ENCODE measurements at regions not wholly inside any gene's neighbourhood (a gene's known extent, or its start where the extent isn't known, plus 50 kb on each side); places are given as distances from the start of the nearest gene placed in this dataset.

DNA sequence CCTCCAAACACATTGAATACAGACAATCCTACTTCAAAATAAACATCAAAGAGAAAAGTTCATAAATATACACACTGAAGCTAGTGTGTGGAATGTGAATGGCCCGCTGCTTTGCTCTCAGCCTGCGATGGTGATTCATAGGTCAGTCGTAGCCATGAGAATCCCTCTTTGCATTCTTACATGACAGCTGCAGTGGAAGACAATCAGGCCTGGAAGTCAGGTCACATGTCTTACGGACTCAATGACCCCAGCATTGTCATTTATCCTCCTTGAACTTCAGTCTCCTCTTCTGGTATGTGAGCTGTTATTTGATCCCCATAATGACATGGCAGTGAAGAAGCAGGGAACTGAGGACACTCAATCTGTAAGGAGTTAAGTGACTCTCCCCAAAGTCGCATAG lies 217.8 kb upstream of the EOMES start:
- H3K36me3 ChIP-seq (ENCODE audit: control insufficient read depth in 1 of 2, insufficient read depth in 2 of 2, low read length in 1 of 2), result no peaks in the 10 kb centered on the region
- DNase-seq, result no peak
- H3K9me3 ChIP-seq (ENCODE audit: control insufficient read depth, low read length), result peaks cover 2% of the 10 kb centered on the region
- H3K4me1 ChIP-seq (ENCODE audit: control insufficient read depth in 1 of 2, insufficient read depth in 2 of 2, low read length in 2 of 2), result no peaks in the 10 kb centered on the region
- no peaks in the 10 kb centered on the region for H3K27me3 ChIP-seq (ENCODE audit: control insufficient read depth in 1 of 2, insufficient read depth in 2 of 2, low read length in 1 of 2)
- no peak overlapping the region for H3K4me3 ChIP-seq (ENCODE audit: low read length in 2 of 2)
- ATAC-seq (ENCODE audit: low FRiP score), result no peak
- H3K27ac ChIP-seq (ENCODE audit: low read depth in 1 of 2, low read length in 2 of 2), result no peak overlapping the region
- WGBS, 2 donors, result 54 to 79% methylated on average over 5 of the region's 5 CpGs
- intact Hi-C loops (cut with DNase I), result no loop called here

DNA sequence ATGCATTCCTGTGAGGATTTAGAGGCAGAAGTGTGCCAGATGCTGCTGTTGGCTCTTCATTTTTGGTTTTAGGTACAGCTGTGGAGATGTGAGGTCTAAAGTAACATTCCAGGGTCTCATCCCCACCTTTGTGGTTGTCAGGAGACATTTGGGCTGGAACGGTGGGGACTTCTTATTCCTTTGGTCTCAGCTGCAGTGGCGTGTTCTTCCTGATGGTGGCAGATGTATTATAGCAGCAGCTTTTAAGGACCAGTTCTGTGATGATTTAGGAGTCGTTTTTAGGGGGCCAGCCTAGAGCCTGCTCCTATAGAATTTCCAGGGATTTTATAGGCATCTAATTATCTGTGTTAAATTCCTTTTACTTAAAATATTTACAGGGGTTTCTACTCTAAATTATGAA lies 221.0 kb upstream of the EOMES start:
- Histone ChIP-seq H3K4me3 (ENCODE audit: low read length in 2 of 2) (no peak overlapping the region), H3K4me1 (ENCODE audit: control insufficient read depth in 1 of 2, insufficient read depth in 2 of 2, low read length in 2 of 2) (no peaks in the 10 kb centered on the region), H3K27ac (ENCODE audit: low read depth in 1 of 2, low read length in 2 of 2) (no peak overlapping the region), H3K27me3 (ENCODE audit: control insufficient read depth in 1 of 2, insufficient read depth in 2 of 2, low read length in 1 of 2) (no peaks in the 10 kb centered on the region), H3K9me3 (ENCODE audit: control insufficient read depth, low read length) (peaks cover 2% of the 10 kb centered on the region), H3K36me3 (ENCODE audit: control insufficient read depth in 1 of 2, insufficient read depth in 2 of 2, low read length in 1 of 2) (no peaks in the 10 kb centered on the region)
- intact Hi-C loops (cut with DNase I), result no loop called here
- 10 to 15% methylated on average over 3 of the region's 3 CpGs for WGBS, 2 donors
- ATAC-seq (ENCODE audit: low FRiP score), result no peak
- no peak for DNase-seq

DNA sequence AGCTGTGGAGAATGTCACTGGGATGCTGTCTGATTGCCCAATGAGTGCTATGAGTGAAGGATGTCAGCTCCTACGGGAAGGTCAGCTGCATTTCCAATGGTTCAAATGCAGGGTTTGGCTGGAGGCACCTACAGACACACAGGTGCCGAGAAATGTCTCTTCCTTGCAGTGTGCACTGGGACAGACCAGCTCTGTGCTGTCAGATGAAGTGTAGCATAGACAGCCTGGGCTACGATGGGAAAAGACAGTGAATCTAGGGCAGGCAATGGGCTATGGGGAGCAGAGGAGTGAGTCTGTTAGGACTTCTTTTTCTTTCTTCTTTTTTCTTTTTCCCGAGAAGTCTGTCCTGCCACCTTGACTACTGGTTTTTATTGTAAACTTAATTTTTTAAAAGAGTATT lies 223.1 kb upstream of the EOMES start:
- Histone ChIP-seq H3K27me3 (ENCODE audit: control insufficient read depth in 1 of 2, insufficient read depth in 2 of 2, low read length in 1 of 2) (no peaks in the 10 kb centered on the region), H3K9me3 (ENCODE audit: control insufficient read depth, low read length) (no peaks in the 10 kb centered on the region), H3K4me3 (ENCODE audit: low read length in 2 of 2) (no peak overlapping the region), H3K36me3 (ENCODE audit: control insufficient read depth in 1 of 2, insufficient read depth in 2 of 2, low read length in 1 of 2) (no peaks in the 10 kb centered on the region), H3K27ac (ENCODE audit: low read depth in 1 of 2, low read length in 2 of 2) (no peak overlapping the region), H3K4me1 (ENCODE audit: control insufficient read depth in 1 of 2, insufficient read depth in 2 of 2, low read length in 2 of 2) (no peaks in the 10 kb centered on the region)
- ATAC-seq (ENCODE audit: low FRiP score) (no peak), DNase-seq (no peak)
- WGBS, 2 donors, result 93% methylated on average over 4 of the region's 4 CpGs
- intact Hi-C loops (cut with DNase I), result no loop called here

DNA sequence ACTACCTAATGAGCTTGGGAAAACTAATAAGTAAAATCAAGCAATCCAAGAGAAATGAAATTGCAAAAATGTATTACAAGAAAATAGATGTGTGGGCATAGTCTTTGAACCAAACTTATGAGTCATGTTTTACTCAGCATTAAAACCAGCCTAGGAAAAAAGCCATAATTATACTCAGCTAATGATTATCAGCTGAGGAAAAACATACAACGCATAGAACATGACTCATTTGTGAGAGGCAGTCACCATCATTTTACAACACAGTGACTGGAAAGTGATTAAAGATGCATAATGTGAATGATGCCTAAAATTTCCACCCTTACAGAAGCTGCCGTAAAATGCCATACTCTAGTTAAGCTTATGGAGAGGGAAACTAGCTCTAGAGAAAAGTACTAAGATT lies 238.0 kb upstream of the EOMES start:
- intact Hi-C loops (cut with DNase I), result no loop called here
- no peaks in the 10 kb centered on the region for H3K27me3 ChIP-seq (ENCODE audit: control insufficient read depth in 1 of 2, insufficient read depth in 2 of 2, low read length in 1 of 2)

DNA sequence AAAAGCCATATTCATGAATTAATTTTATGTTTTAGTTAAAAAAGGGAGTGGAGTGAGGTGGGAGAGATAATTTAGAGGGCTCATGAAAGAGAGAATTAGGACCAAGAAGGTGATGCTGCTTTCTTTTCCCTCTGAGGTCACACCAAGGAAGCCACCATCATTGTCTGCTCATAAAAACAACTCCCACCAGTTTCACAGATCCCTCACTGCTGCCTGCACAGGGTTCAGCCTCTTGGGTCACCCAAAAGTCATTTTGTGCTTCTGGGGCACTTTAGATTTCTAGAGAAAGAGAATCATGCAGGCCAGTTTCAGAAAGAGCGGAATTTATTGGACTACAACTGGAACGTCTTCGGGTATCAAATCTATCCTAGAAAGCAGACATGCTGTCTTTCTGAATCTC lies 241.4 kb upstream of the EOMES start:
- no peak for DNase-seq
- H3K4me3 ChIP-seq (ENCODE audit: low read length in 2 of 2), result no peak overlapping the region
- H3K36me3 ChIP-seq (ENCODE audit: control insufficient read depth in 1 of 2, insufficient read depth in 2 of 2, low read length in 1 of 2), result no peaks in the 10 kb centered on the region
- H3K27ac ChIP-seq (ENCODE audit: low read depth in 1 of 2, low read length in 2 of 2), result no peak overlapping the region
- intact Hi-C loops (cut with DNase I), result no loop called here
- no peaks in the 10 kb centered on the region for H3K27me3 ChIP-seq (ENCODE audit: control insufficient read depth in 1 of 2, insufficient read depth in 2 of 2, low read length in 1 of 2)
- no peaks in the 10 kb centered on the region for H3K9me3 ChIP-seq (ENCODE audit: control insufficient read depth, low read length)
- no peak for ATAC-seq (ENCODE audit: low FRiP score)
- WGBS, 2 donors, result 92% methylated on average over 3 of the region's 3 CpGs
- H3K4me1 ChIP-seq (ENCODE audit: control insufficient read depth in 1 of 2, insufficient read depth in 2 of 2, low read length in 2 of 2), result no peaks in the 10 kb centered on the region

More for the DNA sequence above, 238.0 kb upstream of the EOMES start:
- DNase-seq (no peak), ATAC-seq (ENCODE audit: low FRiP score) (no peak)
- no peaks in the 10 kb centered on the region for H3K36me3 ChIP-seq (ENCODE audit: control insufficient read depth in 1 of 2, insufficient read depth in 2 of 2, low read length in 1 of 2)
- WGBS, 2 donors, result 50 to 73% methylated on average over 2 of the region's 2 CpGs
- no peaks in the 10 kb centered on the region for H3K9me3 ChIP-seq (ENCODE audit: control insufficient read depth, low read length)
- H3K4me3 ChIP-seq (ENCODE audit: low read length in 2 of 2), result no peak overlapping the region
- no peaks in the 10 kb centered on the region for H3K4me1 ChIP-seq (ENCODE audit: control insufficient read depth in 1 of 2, insufficient read depth in 2 of 2, low read length in 2 of 2)
- no peak overlapping the region for H3K27ac ChIP-seq (ENCODE audit: low read depth in 1 of 2, low read length in 2 of 2)

DNA sequence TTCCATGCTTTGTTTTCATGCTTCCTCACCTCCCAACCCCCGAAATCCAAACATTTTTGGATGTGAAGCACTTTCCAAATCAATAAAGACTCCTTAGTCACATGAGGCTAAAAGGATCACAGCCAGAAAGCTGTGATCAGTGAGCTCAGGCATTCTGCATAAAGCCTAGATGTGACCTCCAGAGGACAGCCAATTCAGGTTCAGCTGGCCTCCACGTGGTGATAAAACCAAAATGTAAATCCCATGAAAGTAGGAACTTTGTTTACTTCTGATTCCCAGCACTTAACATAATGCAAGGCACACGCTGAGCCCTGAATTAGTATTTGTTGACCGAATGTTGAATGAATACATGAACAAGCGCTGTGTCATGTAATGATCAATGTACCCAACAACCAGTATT lies 249.5 kb upstream of the EOMES start:
- DNase-seq, result no peak
- H3K27ac ChIP-seq (ENCODE audit: low read depth in 1 of 2, low read length in 2 of 2), result no peak overlapping the region
- intact Hi-C loops (cut with DNase I), result no loop called here
- no peak for ATAC-seq (ENCODE audit: low FRiP score)
- 68% methylated on average over 5 of the region's 5 CpGs for WGBS, 2 donors
- H3K4me3 ChIP-seq (ENCODE audit: low read length in 2 of 2), result no peak overlapping the region
- H3K4me1 ChIP-seq (ENCODE audit: control insufficient read depth in 1 of 2, insufficient read depth in 2 of 2, low read length in 2 of 2), result no peaks in the 10 kb centered on the region
- H3K9me3 ChIP-seq (ENCODE audit: control insufficient read depth, low read length), result no peaks in the 10 kb centered on the region
- no peaks in the 10 kb centered on the region for H3K27me3 ChIP-seq (ENCODE audit: control insufficient read depth in 1 of 2, insufficient read depth in 2 of 2, low read length in 1 of 2)
- no peaks in the 10 kb centered on the region for H3K36me3 ChIP-seq (ENCODE audit: control insufficient read depth in 1 of 2, insufficient read depth in 2 of 2, low read length in 1 of 2)

DNA sequence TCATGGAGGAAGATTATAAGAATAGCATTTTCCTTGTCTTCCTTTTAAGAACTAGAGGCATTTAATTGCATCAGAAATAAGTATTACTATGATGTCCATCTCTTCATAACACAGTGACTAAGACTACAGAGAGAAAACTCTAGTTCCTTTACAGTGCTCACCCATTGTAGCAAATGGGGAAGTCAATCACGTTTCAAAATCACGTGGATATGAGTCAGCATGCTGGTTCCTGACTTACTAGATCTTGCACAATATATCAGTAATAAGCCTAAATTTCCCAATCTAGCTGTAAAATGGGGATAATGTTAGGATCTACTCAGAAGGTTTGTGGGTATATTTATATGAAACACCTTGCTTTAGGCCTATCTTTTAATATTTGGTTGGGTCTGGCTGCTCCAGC lies 254.8 kb upstream of the EOMES start:
- Histone ChIP-seq H3K4me3 (ENCODE audit: low read length in 2 of 2) (no peak overlapping the region), H3K27ac (ENCODE audit: low read depth in 1 of 2, low read length in 2 of 2) (no peak overlapping the region), H3K27me3 (ENCODE audit: control insufficient read depth in 1 of 2, insufficient read depth in 2 of 2, low read length in 1 of 2) (no peaks in the 10 kb centered on the region), H3K4me1 (ENCODE audit: control insufficient read depth in 1 of 2, insufficient read depth in 2 of 2, low read length in 2 of 2) (no peaks in the 10 kb centered on the region), H3K36me3 (ENCODE audit: control insufficient read depth in 1 of 2, insufficient read depth in 2 of 2, low read length in 1 of 2) (no peaks in the 10 kb centered on the region), H3K9me3 (ENCODE audit: control insufficient read depth, low read length) (peaks cover 1% of the 10 kb centered on the region)
- DNase-seq (no peak), ATAC-seq (ENCODE audit: low FRiP score) (no peak)
- intact Hi-C loops (cut with DNase I), result no loop called here
- 70 to 76% methylated on average over 2 of the region's 2 CpGs for WGBS, 2 donors

DNA sequence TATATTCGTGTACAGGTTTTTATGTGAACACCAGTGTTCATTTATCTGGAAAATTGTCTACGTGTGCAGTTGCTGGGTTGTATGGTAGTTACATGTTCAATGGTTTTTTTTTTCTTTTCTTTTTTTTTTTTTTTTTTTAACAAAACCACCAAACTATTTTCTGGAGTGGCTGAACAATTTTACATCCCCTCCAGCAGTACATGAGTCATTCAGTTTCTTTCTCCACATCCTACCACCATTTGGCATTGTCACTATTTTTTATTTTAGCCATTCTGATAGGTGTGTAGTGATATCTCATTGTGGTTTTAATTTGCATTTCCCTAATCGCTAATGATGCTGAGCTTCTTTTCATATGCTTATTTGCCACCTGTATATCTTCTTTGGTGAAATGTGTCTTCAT lies 256.3 kb upstream of the EOMES start:
- no peaks in the 10 kb centered on the region for H3K36me3 ChIP-seq (ENCODE audit: control insufficient read depth in 1 of 2, insufficient read depth in 2 of 2, low read length in 1 of 2)
- H3K4me3 ChIP-seq (ENCODE audit: low read length in 2 of 2), result no peak overlapping the region
- DNase-seq (no peak), ATAC-seq (ENCODE audit: low FRiP score) (no peak)
- H3K27me3 ChIP-seq (ENCODE audit: control insufficient read depth in 1 of 2, insufficient read depth in 2 of 2, low read length in 1 of 2), result no peaks in the 10 kb centered on the region
- no peak overlapping the region for H3K27ac ChIP-seq (ENCODE audit: low read depth in 1 of 2, low read length in 2 of 2)
- H3K4me1 ChIP-seq (ENCODE audit: control insufficient read depth in 1 of 2, insufficient read depth in 2 of 2, low read length in 2 of 2), result no peaks in the 10 kb centered on the region
- WGBS, 2 donors, result 83 to 88% methylated on average over 3 of the region's 3 CpGs
- intact Hi-C loops (cut with DNase I), result no loop called here
- H3K9me3 ChIP-seq (ENCODE audit: control insufficient read depth, low read length), result peaks cover 1% of the 10 kb centered on the region

DNA sequence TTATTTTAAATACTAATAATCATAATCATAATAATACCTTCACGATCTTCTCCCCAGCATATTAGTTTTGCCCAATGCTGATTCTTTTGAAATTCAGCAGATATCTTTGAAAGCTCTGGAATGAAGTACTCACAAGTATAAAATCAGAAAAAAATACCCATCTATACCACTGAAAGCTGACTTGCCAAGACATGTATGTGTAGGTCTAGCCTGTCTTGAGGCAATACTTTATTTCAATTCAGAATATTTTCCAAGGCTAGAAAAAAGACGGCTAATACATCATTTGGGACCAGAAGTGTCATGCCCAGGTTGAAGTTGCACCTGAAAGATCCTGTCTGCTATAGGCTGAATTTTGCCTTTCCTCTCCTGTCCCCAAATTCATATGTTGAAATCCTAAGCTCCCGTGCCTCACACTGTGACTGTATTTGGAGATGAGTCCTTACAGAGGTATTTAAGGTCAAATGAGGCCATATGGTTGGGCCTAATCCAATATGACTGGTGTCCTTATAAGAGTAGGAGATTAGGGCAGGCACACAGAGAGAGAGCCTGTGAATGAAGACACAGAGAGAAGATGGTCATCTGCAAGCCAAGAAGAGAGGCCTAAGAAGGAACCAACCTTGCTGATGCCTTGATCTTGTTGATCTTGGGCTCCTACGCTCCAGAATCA lies 255.9 kb upstream of the CMC1 start:
- Histone ChIP-seq H3K36me3 (ENCODE audit: control insufficient read depth in 1 of 2, insufficient read depth in 2 of 2, low read length in 1 of 2) (no peaks in the 10 kb centered on the region), H3K4me3 (ENCODE audit: low read length in 2 of 2) (no peak overlapping the region), H3K4me1 (ENCODE audit: control insufficient read depth in 1 of 2, insufficient read depth in 2 of 2, low read length in 2 of 2) (no peaks in the 10 kb centered on the region), H3K9me3 (ENCODE audit: control insufficient read depth, low read length) (peaks cover 1% of the 10 kb centered on the region), H3K27ac (ENCODE audit: low read depth in 1 of 2, low read length in 2 of 2) (no peak overlapping the region), H3K27me3 (ENCODE audit: control insufficient read depth in 1 of 2, insufficient read depth in 2 of 2, low read length in 1 of 2) (no peaks in the 10 kb centered on the region)
- DNase-seq, result no peak
- no peak for ATAC-seq (ENCODE audit: low FRiP score)
- intact Hi-C loops (cut with DNase I), result no loop called here
- WGBS, 2 donors, result 89 to 91% methylated on average over 4 of the region's 4 CpGs

Data from aorta (tissue), 5 donors.